OCI-LY7 (cell line): ENCODE measurements at regions not wholly inside any gene's neighbourhood (a gene's known extent, or its start where the extent isn't known, plus 50 kb on each side); places are given as distances from the start of the nearest gene placed in this dataset.

ENCODE experiments used
- EZH2phosphoT487 ChIP-seq: fragments of 200-600 bp; sonication (generic); IDR thresholded peaks from 2 replicates; pipeline ENCODE4 v1.6.1; 2018; ENCODE audit warnings: low read depth, borderline replicate concordance, mild to moderate bottlenecking, mixed run types, antibody characterized with exemption, low read length, moderate library complexity, mixed read lengths
- TF ChIP-seq, protein P1 (sequence below): fragments of 200-600 bp; sonication (generic); conservative IDR thresholded peaks from 2 replicates; pipeline ENCODE4 v1.5.1; 2014; ENCODE audit warnings: mild to moderate bottlenecking, antibody characterized with exemption, low read length, moderate library complexity, mixed read lengths

DNA sequence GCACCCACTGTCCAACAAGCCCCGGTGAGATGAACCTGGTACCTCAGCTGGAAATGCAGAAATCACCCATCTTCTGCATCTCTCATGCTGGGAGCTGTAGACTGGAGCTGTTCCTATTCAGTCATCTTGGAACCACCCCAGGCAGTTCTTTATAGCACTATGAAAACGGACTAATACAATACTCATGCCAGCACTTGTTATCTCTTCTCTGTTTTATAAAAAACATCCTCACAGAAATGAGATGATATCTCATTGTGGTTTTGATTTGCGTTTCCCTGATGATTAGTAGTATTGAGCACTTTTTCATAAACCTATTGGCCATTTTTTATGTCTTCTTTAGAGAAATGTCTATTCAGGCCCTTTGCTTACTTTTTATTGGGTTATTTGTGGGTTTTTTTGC is 156.2 kb upstream of the ARPP21 start:
- TF ChIP-seq, protein P1, sequence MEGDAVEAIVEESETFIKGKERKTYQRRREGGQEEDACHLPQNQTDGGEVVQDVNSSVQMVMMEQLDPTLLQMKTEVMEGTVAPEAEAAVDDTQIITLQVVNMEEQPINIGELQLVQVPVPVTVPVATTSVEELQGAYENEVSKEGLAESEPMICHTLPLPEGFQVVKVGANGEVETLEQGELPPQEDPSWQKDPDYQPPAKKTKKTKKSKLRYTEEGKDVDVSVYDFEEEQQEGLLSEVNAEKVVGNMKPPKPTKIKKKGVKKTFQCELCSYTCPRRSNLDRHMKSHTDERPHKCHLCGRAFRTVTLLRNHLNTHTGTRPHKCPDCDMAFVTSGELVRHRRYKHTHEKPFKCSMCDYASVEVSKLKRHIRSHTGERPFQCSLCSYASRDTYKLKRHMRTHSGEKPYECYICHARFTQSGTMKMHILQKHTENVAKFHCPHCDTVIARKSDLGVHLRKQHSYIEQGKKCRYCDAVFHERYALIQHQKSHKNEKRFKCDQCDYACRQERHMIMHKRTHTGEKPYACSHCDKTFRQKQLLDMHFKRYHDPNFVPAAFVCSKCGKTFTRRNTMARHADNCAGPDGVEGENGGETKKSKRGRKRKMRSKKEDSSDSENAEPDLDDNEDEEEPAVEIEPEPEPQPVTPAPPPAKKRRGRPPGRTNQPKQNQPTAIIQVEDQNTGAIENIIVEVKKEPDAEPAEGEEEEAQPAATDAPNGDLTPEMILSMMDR = no peak
- no peak for TF ChIP-seq EZH2phosphoT487
